Endodermal cell (in vitro differentiated cells): ENCODE measurements at regions not wholly inside any gene's neighbourhood (a gene's known extent, or its start where the extent isn't known, plus 50 kb on each side); places are given as distances from the start of the nearest gene placed in this dataset.

ENCODE experiments used
- DNase-seq: peaks from one replicate; pipeline ENCODE4 v3.0.0-alpha.2; 2017
- H3K27ac ChIP-seq: 2 replicates; pipeline ENCODE4 v1.5.1; 2013; ENCODE audit warnings: mild to moderate bottlenecking, low read depth, low read length, moderate library complexity
- H3K27me3 ChIP-seq: 2 replicates; pipeline ENCODE4 v1.6.1; 2013; ENCODE audit warnings: mild to moderate bottlenecking, low read length, moderate library complexity; ENCODE audit not compliant: insufficient read depth, control insufficient read depth, poor library complexity, severe bottlenecking
- H3K36me3 ChIP-seq: 2 replicates; pipeline ENCODE4 v1.7.0; 2013; ENCODE audit warnings: mild to moderate bottlenecking, low read length, moderate library complexity; ENCODE audit not compliant: control insufficient read depth, insufficient read depth
- H3K4me1 ChIP-seq: one replicate; pipeline ENCODE4 v1.7.0; 2013; ENCODE audit warnings: low read length; ENCODE audit not compliant: control insufficient read depth, insufficient read depth
- H3K4me3 ChIP-seq: 2 replicates; pipeline ENCODE4 v1.5.1; 2013; ENCODE audit warnings: mild to moderate bottlenecking, low read length, moderate library complexity
- H3K9ac ChIP-seq: 2 replicates; pipeline ENCODE4 v1.6.1; 2013; ENCODE audit warnings: mild to moderate bottlenecking, low read length, moderate library complexity; ENCODE audit not compliant: poor library complexity, severe bottlenecking; ENCODE audit errors: extremely low read depth
- H3K9me3 ChIP-seq: 2 replicates; pipeline ENCODE4 v1.6.1; 2013; ENCODE audit warnings: mild to moderate bottlenecking, low read length, moderate library complexity; ENCODE audit not compliant: control insufficient read depth
- H3K27ac Mint-ChIP-seq: 2 replicates; pipeline ENCODE4 v1.8.0; 2020; ENCODE audit warnings: mixed read lengths
- H3K27me3 Mint-ChIP-seq: 2 replicates; pipeline ENCODE4 v1.8.0; 2021; ENCODE audit warnings: mild to moderate bottlenecking, mixed read lengths; ENCODE audit not compliant: insufficient read depth
- H3K36me3 Mint-ChIP-seq: 2 replicates; pipeline ENCODE4 v1.8.0; 2020; ENCODE audit warnings: low read depth, mixed read lengths
- H3K4me1 Mint-ChIP-seq: 2 replicates; pipeline ENCODE4 v1.8.0; 2020; ENCODE audit warnings: mixed read lengths
- H3K4me3 Mint-ChIP-seq: 2 replicates; pipeline ENCODE4 v1.8.0; 2020; ENCODE audit warnings: mild to moderate bottlenecking, moderate library complexity, mixed read lengths
- H3K9me3 Mint-ChIP-seq: 2 replicates; pipeline ENCODE4 v1.8.0; 2020; ENCODE audit warnings: mild to moderate bottlenecking, mixed read lengths
- CTCF ChIP-seq: fragments of 200-600 bp; sonication (generic); conservative IDR thresholded peaks from 2 replicates; pipeline ENCODE4 v1.5.0; 2021; ENCODE audit warnings: antibody characterized with exemption, mild to moderate bottlenecking
- WGBS, 2 experiments: methylation state at CpG; one replicate each; pipeline versions ENCODE4 v1.1.5 to v1.1.7; 2013; ENCODE audit warnings: missing lambda C conversion rate in 2 of 2, mixed read lengths in 1 of 2; ENCODE audit not compliant: insufficient coverage in 1 of 2, insufficient read length in 1 of 2; 5-methylcytosine and 5-hydroxymethylcytosine counted together

GRCh38 chr2:57893347-57893746 lies 153.3 kb upstream of the VRK2 start:
- 85 to 95% methylated on average over 2 to 6 of the region's 6 CpGs for WGBS, 2 experiments

GRCh38 chr2:57893786-57894185 lies 152.8 kb upstream of the VRK2 start:
- no peaks in the 10 kb centered on the region for H3K4me1 ChIP-seq
- no peak for TF ChIP-seq CTCF
- H3K9ac ChIP-seq: no peak overlapping the region
- H3K27me3 ChIP-seq: no peaks in the 10 kb centered on the region
- H3K9me3 ChIP-seq: no peaks in the 10 kb centered on the region
- no peaks in the 10 kb centered on the region for H3K36me3 Mint-ChIP-seq
- no peak overlapping the region for H3K4me3 ChIP-seq
- WGBS, 2 experiments: no CpG with 5 or more reads among the region's 1 CpG
- H3K36me3 ChIP-seq: no peaks in the 10 kb centered on the region
- no peaks in the 10 kb centered on the region for H3K27me3 Mint-ChIP-seq
- H3K4me3 Mint-ChIP-seq: no peak overlapping the region
- no peak overlapping the region for H3K27ac Mint-ChIP-seq
- H3K9me3 Mint-ChIP-seq: no peaks in the 10 kb centered on the region
- no peak overlapping the region for H3K27ac ChIP-seq
- DNase-seq: no peak
- no peaks in the 10 kb centered on the region for H3K4me1 Mint-ChIP-seq

More at GRCh38 chr2:57893347-57893746, 153.3 kb upstream of the VRK2 start:
- Mint-ChIP-seq H3K4me1 (no peaks in the 10 kb centered on the region), H3K9me3 (no peaks in the 10 kb centered on the region), H3K4me3 (no peak overlapping the region), H3K27ac (no peak overlapping the region), H3K27me3 (no peaks in the 10 kb centered on the region), H3K36me3 (no peaks in the 10 kb centered on the region)
- no peaks in the 10 kb centered on the region for H3K4me1 ChIP-seq
- no peak overlapping the region for H3K27ac ChIP-seq
- H3K27me3 ChIP-seq: no peaks in the 10 kb centered on the region
- H3K9me3 ChIP-seq: no peaks in the 10 kb centered on the region
- TF ChIP-seq CTCF: no peak
- DNase-seq: no peak
- H3K4me3 ChIP-seq: no peak overlapping the region
- no peaks in the 10 kb centered on the region for H3K36me3 ChIP-seq
- H3K9ac ChIP-seq: no peak overlapping the region

GRCh38 chr2:57894381-57894780 lies 152.2 kb upstream of the VRK2 start:
- WGBS, 2 experiments: 86 to 100% methylated on average over 1 to 2 of the region's 2 CpGs
- H3K4me1 Mint-ChIP-seq: no peaks in the 10 kb centered on the region
- no peaks in the 10 kb centered on the region for H3K9me3 Mint-ChIP-seq
- H3K4me3 ChIP-seq: no peak overlapping the region
- H3K4me1 ChIP-seq: no peaks in the 10 kb centered on the region
- no peak overlapping the region for H3K4me3 Mint-ChIP-seq
- no peak for DNase-seq
- no peak overlapping the region for H3K9ac ChIP-seq
- no peaks in the 10 kb centered on the region for H3K27me3 ChIP-seq
- no peak overlapping the region for H3K27ac ChIP-seq
- no peak for TF ChIP-seq CTCF
- H3K36me3 ChIP-seq: no peaks in the 10 kb centered on the region
- H3K36me3 Mint-ChIP-seq: no peaks in the 10 kb centered on the region
- H3K9me3 ChIP-seq: no peaks in the 10 kb centered on the region
- H3K27me3 Mint-ChIP-seq: no peaks in the 10 kb centered on the region
- no peak overlapping the region for H3K27ac Mint-ChIP-seq
